GM18519 (cell line): ENCODE measurements at regions not wholly inside any gene's neighbourhood (a gene's known extent, or its start where the extent isn't known, plus 50 kb on each side); places are given as distances from the start of the nearest gene placed in this dataset.

ENCODE experiments used
- ATAC-seq: cut with Tn5 transposase; IDR thresholded peaks from one replicate; pipeline ENCODE4 v1.9.1; 2021; ENCODE audit warnings: mild to moderate bottlenecking, moderate library complexity; ENCODE audit not compliant: unreplicated experiment, low FRiP score

DNA sequence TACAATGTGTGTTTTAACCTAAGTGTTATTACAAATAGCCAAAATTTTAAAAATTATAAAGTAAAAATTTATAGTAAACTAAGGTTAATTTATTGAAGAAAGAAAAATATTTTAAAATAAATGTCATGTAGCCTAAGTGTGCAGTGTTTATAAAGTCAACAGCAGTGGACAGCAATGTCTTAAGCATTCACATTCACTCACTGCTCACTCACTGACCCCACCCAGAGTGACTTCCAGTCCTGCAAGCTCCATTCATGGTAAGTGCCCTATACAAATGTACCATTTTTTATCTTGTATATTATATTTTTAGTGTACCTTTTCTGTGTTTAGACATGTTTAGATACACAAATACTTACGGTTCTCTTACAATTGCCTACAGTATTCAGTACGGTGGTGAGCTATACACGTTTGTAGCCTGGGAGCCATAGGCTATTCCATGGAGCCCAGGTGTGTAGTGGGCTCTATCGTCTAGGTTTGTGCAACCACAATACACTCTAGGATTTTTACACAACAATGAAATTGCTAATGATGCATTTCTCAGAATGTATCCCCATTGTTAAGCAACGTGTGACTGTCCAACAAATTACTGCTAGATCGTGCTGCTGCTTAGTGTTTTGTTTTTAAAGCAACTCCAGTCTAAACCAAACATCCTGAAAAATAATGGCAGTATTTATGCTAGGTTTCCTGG lies 108.9 kb upstream of the NAMPT start:
- no peak for ATAC-seq

DNA sequence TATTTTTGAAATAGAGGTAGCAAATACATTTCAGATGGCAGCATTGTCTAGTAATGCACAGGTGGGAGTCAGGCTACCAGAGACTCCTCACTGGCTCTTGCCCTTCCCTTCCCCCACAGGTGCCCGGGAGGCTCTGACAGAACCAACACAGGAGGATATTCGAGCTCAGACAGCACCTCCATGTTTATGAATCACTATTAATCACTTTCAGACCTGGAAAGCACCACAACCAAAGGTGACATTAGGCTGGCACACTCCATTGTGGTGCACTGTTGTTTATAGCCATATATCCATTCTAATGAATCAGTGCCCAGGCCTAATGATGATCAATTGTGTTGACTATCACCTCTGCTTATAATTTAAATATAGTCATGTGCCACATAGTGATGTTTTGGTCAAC lies 107.8 kb upstream of the NAMPT start:
- no peak for ATAC-seq

DNA sequence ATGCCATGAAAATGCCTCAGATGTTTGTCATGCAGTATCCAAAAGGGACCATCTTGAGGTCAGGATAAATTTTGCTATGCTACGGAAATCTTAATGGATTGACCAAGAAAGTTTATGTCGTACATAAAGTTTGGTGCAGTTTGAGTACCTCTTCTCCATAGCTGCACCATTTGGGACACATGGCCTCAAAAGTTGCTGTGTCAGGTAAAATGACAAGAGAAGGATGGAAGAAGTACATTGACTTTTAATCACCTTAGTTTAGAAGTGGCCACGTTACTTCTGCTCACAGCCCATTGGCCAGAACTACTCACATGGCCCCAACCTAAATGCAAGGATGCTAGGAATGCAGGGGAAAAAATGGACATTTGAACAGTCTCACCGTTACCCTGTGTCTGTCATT lies 107.4 kb upstream of the NAMPT start:
- ATAC-seq, result no peak

DNA sequence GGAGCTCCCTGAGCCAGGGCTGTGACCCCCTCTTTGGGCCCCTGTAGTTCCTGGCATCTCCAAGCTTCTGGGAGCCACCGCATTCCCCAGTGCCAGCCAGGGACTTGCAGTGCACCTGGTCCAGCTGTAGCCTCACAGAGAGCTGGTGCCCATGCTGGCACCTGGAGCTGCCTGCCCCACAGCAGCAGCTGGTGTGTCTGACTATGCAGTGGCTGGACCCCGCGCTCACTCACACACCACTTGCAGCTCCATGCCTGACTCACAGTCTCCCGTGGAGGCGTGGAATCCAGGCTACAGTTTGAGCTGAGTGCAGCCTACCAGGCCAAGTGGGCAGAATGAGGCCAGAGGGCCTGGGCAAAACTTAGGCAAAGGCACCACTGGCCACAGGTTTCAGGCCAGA lies 102.2 kb upstream of the NAMPT start:
- ATAC-seq, result no peak

DNA sequence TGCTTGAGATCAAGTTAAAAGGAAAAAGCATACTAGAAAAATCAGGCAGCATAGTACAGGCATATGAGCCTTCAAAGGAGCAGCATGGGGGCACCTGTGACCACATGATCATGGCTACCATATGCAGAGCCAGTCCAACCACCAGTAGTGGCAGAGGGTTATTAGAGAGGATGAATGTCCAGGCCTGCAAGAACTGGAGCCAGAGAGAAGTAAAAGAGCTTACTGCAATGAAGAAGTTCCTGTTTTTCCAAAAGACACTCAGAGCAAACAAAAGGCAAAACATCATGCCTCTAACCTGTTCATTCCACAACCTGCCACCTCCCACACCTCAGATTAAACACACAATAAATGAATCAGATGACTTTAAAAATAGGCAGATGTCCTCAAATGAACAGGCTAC lies 99.6 kb upstream of the NAMPT start:
- no peak for ATAC-seq

DNA sequence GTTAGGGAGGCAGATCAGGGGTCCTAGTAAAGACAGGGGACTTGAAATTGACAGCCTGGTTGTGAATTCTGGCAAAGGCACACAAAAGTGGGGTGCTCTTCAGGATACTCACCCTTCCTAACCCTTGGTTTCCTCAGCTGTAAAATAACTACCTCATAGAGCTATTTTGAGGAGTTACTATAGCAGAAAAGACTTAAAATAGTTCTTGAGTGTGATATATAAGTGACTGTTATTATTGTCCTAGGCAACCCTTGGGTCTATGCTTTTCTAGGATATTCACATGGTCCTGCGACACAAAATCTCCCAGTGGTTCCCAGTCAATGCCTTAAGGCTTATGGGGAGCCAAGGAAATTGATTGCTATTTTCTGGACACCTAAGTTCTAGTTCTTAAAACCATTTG lies 98.1 kb upstream of the NAMPT start:
- no peak for ATAC-seq

DNA sequence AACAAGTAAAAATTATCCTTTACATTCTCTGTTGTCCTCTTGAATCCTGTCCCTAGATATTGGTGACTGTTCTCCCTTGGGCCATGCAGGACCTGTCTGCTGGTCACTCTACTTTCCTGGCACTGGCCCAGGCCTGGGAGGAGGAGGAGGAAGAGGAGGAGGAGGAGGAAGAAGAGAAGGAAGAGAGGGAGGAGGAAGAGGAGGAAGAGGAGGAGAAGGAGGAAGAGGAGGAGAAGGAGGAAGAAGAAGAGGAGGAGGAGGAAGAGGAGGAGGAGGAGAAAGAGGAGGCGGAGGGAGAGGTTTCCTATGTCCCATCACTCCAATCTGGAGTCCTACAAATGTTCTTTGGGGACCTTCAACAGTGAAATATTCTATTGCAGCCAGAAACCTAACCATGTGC lies 97.3 kb upstream of the NAMPT start:
- ATAC-seq, result no peak

DNA sequence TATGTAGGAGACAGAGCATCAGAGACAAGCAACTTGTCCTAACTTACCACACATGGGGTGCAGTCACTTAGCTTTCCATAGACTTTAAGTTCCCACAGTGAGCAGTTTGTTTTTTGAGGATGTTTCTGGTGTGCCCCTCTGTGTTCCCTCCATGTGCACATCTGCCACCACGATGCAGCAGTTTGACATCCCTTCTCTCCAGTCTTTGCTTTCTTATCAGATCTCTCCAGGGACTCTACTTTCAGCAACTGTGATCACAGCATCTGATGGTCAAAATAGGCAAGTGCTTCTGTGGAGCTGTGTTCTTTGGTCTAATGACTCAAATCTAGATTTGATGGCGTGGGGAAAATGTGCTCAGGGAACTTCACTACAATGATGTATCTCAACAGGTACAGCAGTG lies 96.5 kb upstream of the NAMPT start:
- no peak for ATAC-seq

DNA sequence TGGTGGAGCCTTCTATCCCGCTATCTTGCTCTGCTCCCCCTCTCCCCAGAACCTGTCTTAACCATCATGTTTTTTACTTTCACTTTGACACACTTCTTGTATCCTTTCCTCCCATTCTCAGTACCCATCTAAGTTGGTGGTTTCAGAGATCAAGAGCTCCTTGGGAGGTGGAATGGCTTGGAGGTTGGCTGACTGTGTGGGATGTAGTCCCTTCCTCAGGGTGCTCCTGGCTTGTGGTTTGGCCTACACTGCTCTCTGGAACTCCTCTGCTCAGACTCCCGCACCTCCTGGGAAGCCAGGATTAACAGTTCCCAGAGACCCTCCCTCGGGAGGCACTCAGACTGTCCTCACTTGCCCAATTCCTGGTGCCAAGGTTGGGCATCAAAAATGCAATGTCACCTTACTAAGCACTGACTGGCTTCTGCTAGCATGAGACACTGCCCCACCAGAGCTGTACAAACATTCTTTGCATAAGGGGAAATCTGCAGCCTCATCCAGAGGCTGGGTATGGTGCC lies 93.1 kb upstream of the NAMPT start:
- no peak for ATAC-seq

DNA sequence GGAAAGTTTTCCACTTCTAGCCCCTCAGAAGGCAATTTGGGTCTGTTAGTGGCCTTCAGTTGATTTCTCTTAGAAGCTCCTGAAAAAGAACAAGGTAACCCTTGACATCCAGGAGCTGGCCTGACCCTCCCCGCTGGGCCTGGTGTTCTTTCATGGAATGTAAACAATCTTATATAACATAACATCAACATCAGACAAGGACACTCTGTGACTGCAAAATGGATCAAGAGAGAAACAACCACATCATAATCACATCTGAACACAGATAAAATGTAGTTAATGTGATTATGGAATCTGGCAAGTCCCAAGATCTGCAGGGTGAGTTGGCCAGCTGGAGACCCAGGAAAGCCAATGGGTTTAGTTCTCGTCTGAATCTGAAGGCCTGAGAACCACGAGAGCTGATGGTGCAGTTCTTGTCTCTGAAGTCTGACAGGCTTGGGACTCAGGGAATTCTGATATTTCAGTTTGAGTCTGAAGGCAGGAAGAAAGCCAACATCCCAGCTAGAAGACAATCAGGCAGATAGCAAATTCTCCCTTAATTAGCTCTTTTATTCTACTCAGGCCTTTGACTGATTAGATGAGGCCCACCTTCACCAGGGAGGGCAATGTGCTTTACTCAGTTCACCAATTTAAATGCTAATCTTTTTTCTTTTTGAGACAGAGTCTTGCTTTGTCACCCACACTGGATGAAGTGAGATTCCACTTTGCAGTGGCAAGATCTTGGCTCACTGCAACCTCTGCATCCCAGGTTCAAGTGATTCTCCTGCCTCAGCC lies 91.4 kb upstream of the NAMPT start:
- no peak for ATAC-seq

DNA sequence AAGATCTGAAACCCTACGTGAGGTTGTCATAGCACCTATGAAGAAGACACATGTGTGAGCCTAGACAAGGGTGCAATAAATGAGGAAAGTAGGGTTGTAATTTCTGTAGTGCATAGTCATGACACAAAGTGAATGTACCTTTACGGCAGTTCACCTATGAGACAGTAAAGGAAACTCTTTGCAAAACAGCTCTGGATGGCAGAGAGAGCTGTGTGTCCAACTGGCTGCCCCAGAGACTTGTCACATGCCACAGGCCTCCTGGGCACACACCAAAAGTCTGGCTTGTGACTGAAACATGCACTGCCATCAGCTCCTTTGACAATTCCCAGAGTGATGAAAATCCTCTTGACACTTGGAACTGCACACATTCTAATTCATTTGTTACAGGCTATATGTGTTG lies 90.7 kb upstream of the NAMPT start:
- ATAC-seq, result no peak

DNA sequence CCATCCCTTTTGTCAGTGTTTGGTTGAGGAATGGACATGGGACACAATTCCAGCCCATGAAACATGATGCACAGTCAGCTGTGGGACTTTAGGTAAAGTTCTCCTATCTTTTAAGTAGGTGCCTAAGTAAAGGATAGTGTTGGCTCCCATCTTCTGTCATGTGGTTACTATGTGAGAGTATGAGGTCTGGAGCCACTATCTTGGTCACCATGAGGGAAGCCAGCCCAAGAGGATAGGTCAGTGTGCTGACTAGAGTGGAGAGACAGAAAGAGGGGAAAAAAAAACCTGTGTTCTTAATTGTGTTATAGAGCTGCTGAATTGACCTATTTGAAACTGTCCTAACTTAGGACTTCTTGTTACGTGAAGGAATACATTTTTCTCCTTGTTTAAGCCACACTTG lies 89.7 kb upstream of the NAMPT start:
- no peak for ATAC-seq

DNA sequence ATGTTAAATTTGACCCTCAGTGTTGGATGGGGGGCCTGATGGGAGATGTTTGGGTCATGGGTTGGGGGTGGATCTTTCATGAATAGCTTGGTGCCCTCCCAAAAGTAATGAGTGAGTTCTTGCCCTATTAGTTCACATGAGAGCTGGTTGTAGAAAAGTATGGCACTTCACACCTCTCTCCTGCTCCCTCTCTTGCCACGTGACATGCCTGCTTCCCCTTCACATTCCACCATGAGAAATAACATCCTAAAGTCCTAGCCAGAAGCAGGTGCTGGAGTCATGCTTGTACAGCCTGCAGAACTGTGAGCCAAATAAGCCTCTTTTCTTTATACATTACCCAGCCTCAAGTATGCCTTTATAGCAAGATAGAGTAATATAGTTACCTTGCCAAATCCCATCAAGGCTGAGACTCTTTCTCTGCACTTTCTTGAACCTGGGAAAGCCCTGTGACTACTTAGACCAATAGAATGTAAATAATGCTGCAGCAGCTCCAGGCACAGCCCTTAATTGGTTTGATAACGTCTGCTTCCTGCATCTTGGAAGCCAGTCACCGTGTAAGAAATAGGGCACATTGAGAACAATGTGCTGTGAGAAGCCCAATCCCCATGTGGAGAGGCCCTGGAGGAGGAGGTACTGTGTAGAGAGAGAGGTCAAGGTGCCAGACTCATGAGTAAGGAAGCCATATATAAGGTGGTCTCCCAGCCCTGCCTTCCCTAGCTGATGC lies 88.0 kb upstream of the NAMPT start:
- no peak for ATAC-seq

DNA sequence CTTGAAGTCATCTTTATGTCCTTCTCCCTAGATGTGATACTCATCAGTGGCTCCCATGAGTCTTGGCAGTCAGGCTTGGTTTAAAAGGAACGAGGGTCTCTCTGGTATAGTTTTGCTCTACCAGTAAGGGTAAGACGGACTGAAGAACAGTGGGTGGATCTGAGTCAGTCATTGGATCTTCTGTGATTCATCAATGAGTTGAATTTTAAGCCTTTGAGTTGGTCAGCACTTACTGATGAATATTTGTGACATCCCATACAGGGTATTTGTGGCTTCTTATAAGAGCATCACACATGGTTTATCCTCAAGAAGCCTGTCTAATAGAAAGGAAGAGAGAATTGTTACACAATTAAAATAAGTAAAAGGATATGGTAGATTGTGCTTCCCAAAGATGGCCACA lies 87.3 kb upstream of the NAMPT start:
- ATAC-seq, result no peak

DNA sequence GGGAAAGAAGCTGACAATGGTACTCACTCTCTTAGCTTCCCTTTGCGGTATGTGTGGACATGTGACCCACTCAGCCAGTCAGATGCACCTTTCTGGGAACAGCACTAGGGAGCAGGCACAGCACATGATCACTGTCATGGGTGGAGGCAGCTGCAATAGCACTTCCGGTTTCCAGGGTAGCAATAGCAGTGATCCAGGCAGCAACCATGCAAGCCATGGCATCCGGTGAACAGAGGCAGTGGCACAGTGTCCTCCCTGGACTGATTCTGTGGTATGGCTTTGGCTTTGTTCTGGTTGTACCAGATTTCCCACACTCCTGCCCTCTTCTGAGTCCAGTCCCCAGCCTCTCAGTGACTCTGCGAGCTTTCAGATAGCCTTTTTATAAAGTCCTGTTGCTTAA lies 86.8 kb upstream of the NAMPT start:
- no peak for ATAC-seq

DNA sequence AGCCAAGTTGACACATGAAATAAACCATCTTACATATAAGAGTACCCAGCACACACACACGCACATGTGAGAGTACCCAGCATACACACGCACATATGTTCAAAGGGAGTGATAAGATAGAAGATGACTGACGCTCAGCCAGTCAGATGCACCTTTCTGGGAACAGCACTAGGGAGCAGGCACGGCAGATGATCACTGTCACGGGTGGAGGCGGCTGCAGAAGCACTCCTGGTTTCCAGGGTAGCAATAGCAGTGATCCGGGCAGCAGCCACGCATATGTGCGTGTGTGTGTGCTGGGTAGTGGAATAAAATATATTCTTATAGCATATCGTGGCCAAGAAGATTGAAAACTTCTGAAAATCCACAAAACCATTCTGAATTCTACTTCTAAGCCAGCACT lies 85.8 kb upstream of the NAMPT start:
- no peak for ATAC-seq

DNA sequence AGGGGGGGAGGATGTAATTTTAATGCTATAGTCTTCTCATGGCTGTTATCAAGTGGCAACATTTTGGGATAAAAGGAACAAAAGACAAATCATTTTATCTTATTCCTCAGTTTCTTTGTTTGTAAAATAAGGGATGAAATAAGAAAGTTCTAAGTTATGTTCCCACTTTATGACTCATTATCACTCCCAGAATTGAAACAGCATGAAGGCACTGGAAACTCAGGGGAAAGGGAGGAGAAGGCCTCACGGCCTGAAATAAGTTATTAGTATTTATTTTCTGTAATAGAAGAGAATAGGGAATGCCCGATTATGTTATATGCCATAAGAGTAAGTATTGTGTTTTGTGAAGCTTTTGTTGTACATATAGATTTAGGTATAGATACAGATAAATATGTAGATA lies 85.0 kb upstream of the NAMPT start:
- ATAC-seq, result no peak

DNA sequence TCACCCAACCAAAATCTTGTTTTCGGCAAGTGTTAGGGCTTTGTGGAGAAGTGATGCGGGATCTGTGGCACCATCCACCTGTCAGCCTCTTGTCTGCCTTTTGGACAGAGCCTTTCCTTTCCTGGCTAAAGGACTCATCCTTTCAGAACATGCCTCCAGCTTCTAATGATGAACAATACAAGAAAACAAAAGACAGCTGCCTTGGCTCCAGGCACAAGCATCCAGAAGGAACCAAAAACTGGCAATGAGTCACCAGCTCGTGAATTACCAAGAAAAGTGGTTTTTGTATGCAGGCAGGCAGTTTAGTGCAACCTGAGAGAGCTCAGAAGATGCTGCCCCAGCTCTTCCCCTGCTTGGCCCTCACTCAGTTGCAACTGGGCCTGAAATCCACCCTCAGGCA lies 84.6 kb upstream of the NAMPT start:
- no peak for ATAC-seq

DNA sequence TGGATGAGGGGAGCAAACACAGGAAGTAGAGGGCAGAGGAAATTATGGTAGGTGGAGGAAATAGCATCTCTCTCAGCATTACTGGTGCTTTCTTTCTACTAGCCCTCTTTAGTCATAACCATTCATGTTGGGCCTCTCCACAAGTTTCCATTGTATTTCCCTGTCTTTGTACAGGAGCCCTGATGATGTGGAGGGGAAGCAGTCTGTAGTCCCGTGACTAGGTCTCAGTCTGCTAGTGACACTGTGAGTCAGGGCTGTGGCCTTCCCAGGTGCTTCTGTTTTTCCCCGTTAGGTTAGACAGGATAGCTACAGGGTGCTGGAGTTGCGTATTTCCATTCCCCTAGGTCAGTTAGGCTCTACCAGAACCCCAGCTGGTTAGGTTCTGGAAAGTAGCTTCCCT lies 82.9 kb upstream of the NAMPT start:
- ATAC-seq, result no peak

DNA sequence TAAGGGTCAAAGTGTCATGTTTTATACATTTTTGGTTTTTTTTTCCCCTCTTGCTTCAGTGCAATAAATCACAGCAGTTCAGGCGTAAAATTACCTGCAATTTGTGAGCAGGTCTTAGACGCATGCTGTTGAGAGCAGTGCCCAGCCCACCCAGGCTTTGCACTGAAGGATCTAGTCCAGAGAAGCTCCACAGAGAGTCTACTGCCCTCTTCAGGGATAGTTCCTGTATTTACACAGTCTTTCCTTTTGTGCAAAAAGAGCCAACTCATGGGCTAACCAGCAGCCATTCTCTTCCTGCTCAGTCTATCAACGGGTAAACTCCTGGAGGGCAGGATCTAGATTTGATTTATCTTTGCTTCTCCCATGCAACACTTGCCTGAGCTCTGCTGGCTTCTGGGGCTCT lies 82.2 kb upstream of the NAMPT start:
- ATAC-seq, result no peak

DNA sequence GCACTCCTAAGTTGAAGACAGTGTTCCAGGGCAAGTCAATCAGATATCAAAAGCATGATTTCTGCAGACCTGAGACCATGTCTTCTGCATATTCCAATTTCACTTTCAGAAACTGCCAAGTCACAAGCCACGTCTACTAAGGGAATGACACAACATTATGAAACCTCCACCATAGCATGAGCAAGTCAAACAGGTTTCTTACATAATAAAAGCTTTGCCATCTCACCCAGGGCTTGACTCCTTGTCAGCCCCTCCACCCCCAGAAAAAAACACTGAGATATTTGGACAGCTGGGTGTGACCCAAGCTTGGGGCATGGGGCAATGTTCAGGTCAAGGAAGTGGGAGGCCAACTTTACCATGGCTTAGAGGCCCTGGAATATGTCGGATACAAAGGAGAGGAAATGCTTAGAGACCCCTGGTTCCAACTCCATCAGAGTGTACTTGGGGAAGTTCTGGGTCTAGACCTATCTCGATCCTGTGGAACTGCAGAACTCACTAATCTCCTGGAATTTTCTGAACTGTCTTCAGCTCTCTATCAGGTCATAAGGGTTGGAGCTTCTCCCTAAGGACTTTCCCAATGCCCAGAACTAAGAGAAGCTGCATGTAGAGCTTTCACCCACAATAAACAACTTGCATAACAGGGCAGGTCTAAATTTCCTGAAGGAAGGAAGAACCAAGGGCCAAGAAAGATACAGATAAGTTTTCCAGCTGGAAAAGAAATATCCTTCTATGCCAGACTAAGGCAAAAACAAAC lies 80.6 kb upstream of the NAMPT start:
- peak; percentile 87 for ATAC-seq
